ENCODE measurements at regions not wholly inside any gene's neighbourhood (a gene's known extent, or its start where the extent isn't known, plus 50 kb on each side); places are given as distances from the start of the nearest gene placed in this dataset.

- Histone ChIP-seq H3K9me2 (ENCODE audit: insufficient read depth) (no peaks in the 10 kb centered on the region), H3K4me1 (ENCODE audit: insufficient read depth) (no peaks in the 10 kb centered on the region), H2AFZ (no peak overlapping the region), H3K4me2 (ENCODE audit: unreplicated experiment) (no peak overlapping the region), H3F3A (ENCODE audit: insufficient read depth) (no peaks in the 10 kb centered on the region), H3K9me3 (ENCODE audit: low read depth) (no peaks in the 10 kb centered on the region), H3K4me3 (no peak overlapping the region), H3K79me2 (ENCODE audit: insufficient read depth) (no peaks in the 10 kb centered on the region), H3K36me3 (ENCODE audit: low read depth) (no peaks in the 10 kb centered on the region), H3K9ac (no peak overlapping the region), H4K20me1 (ENCODE audit: insufficient read depth) (no peaks in the 10 kb centered on the region), H3K27ac (no peak overlapping the region), H3K27me3 (replicated peaks; ENCODE audit: insufficient read depth) (no peaks in the 10 kb centered on the region)
- no peak for DNase-seq
- 24 to 28% methylated on average over 7 of the region's 7 CpGs for WGBS, 2 experiments (ENCODE audit: low coverage in 1 of 2, low lambda C conversion rate in 2 of 2, missing lambda C conversion rate in 2 of 2)
- TF ChIP-seq EZH2phosphoT487 (IDR thresholded peaks at IDR 0.05; ENCODE audit: insufficient read depth, low read depth) = no peak
- no peak for TF ChIP-seq EZH2 (IDR thresholded peaks at IDR 0.05; ENCODE audit: insufficient read depth, poor library complexity, severe bottlenecking)
- in situ Hi-C loops (cut with MboI) = no loop called here
These were observed 271.7 kb upstream of the NSMCE3 start for GRCh38 chr15:29541309-29541708.

- WGBS, 2 experiments (ENCODE audit: low coverage in 1 of 2, low lambda C conversion rate in 2 of 2, missing lambda C conversion rate in 2 of 2) = 43 to 46% methylated on average over 5 of the region's 5 CpGs
- Histone ChIP-seq H3K4me1 (ENCODE audit: insufficient read depth) (no peaks in the 10 kb centered on the region), H3K9me3 (ENCODE audit: low read depth) (no peaks in the 10 kb centered on the region)
These were observed 270.9 kb upstream of the NSMCE3 start for GRCh38 chr15:29540479-29540878.

GRCh38 chr15:29539736-29540135 lies 270.1 kb upstream of the NSMCE3 start:
- no peaks in the 10 kb centered on the region for H3F3A ChIP-seq (ENCODE audit: insufficient read depth)
- H3K9me3 ChIP-seq (ENCODE audit: low read depth) = no peaks in the 10 kb centered on the region
- no peaks in the 10 kb centered on the region for H3K27me3 ChIP-seq (replicated peaks; ENCODE audit: insufficient read depth)
- DNase-seq = no peak
- H2AFZ ChIP-seq = no peak overlapping the region
- no peaks in the 10 kb centered on the region for H3K36me3 ChIP-seq (ENCODE audit: low read depth)
- H3K9ac ChIP-seq = no peak overlapping the region
- no peaks in the 10 kb centered on the region for H3K79me2 ChIP-seq (ENCODE audit: insufficient read depth)
- in situ Hi-C loops (cut with MboI) = no loop called here
- H3K9me2 ChIP-seq (ENCODE audit: insufficient read depth) = no peaks in the 10 kb centered on the region
- no peaks in the 10 kb centered on the region for H3K4me1 ChIP-seq (ENCODE audit: insufficient read depth)
- no peak overlapping the region for H3K4me2 ChIP-seq (ENCODE audit: unreplicated experiment)
- no peak overlapping the region for H3K4me3 ChIP-seq
- no peaks in the 10 kb centered on the region for H4K20me1 ChIP-seq (ENCODE audit: insufficient read depth)
- H3K27ac ChIP-seq = no peak overlapping the region
- WGBS, 2 experiments (ENCODE audit: low coverage in 1 of 2, low lambda C conversion rate in 2 of 2, missing lambda C conversion rate in 2 of 2) = 16 to 18% methylated on average over 6 of the region's 6 CpGs
- TF ChIP-seq EZH2phosphoT487 (IDR thresholded peaks at IDR 0.05; ENCODE audit: insufficient read depth, low read depth) (no peak), EZH2 (IDR thresholded peaks at IDR 0.05; ENCODE audit: insufficient read depth, poor library complexity, severe bottlenecking) (no peak)

More at GRCh38 chr15:29540479-29540878, 270.9 kb upstream of the NSMCE3 start:
- DNase-seq = no peak
- Histone ChIP-seq H3K4me3 (no peak overlapping the region), H3K9ac (no peak overlapping the region), H3K27ac (no peak overlapping the region), H3K4me2 (ENCODE audit: unreplicated experiment) (no peak overlapping the region), H3K36me3 (ENCODE audit: low read depth) (no peaks in the 10 kb centered on the region), H3K9me2 (ENCODE audit: insufficient read depth) (no peaks in the 10 kb centered on the region), H3K79me2 (ENCODE audit: insufficient read depth) (no peaks in the 10 kb centered on the region), H2AFZ (no peak overlapping the region), H4K20me1 (ENCODE audit: insufficient read depth) (no peaks in the 10 kb centered on the region), H3K27me3 (replicated peaks; ENCODE audit: insufficient read depth) (no peaks in the 10 kb centered on the region), H3F3A (ENCODE audit: insufficient read depth) (no peaks in the 10 kb centered on the region)
- in situ Hi-C loops (cut with MboI) = no loop called here
- TF ChIP-seq EZH2phosphoT487 (IDR thresholded peaks at IDR 0.05; ENCODE audit: insufficient read depth, low read depth) (no peak), EZH2 (IDR thresholded peaks at IDR 0.05; ENCODE audit: insufficient read depth, poor library complexity, severe bottlenecking) (no peak)

GRCh38 chr15:29538044-29538443 lies 268.4 kb upstream of the NSMCE3 start:
- Histone ChIP-seq H3K27me3 (replicated peaks; ENCODE audit: insufficient read depth) (no peaks in the 10 kb centered on the region), H3F3A (ENCODE audit: insufficient read depth) (no peaks in the 10 kb centered on the region), H3K4me1 (ENCODE audit: insufficient read depth) (no peaks in the 10 kb centered on the region), H3K9me3 (ENCODE audit: low read depth) (no peaks in the 10 kb centered on the region), H3K27ac (no peak overlapping the region), H3K4me3 (no peak overlapping the region), H3K4me2 (ENCODE audit: unreplicated experiment) (no peak overlapping the region), H3K9me2 (ENCODE audit: insufficient read depth) (no peaks in the 10 kb centered on the region), H3K36me3 (ENCODE audit: low read depth) (no peaks in the 10 kb centered on the region), H3K79me2 (ENCODE audit: insufficient read depth) (no peaks in the 10 kb centered on the region), H2AFZ (no peak overlapping the region), H4K20me1 (ENCODE audit: insufficient read depth) (no peaks in the 10 kb centered on the region), H3K9ac (no peak overlapping the region)
- DNase-seq = no peak
- TF ChIP-seq EZH2phosphoT487 (IDR thresholded peaks at IDR 0.05; ENCODE audit: insufficient read depth, low read depth) = no peak
- 18 to 20% methylated on average over 5 of the region's 5 CpGs for WGBS, 2 experiments (ENCODE audit: low coverage in 1 of 2, low lambda C conversion rate in 2 of 2, missing lambda C conversion rate in 2 of 2)
- in situ Hi-C loops (cut with MboI) = no loop called here

GRCh38 chr15:29535952-29536351 lies 266.3 kb upstream of the NSMCE3 start:
- DNase-seq = no peak
- Histone ChIP-seq H2AFZ (no peak overlapping the region), H3K9me2 (ENCODE audit: insufficient read depth) (no peaks in the 10 kb centered on the region), H3K36me3 (ENCODE audit: low read depth) (no peaks in the 10 kb centered on the region), H3K27ac (no peak overlapping the region), H3K4me2 (ENCODE audit: unreplicated experiment) (no peak overlapping the region), H3K4me3 (no peak overlapping the region), H3K27me3 (replicated peaks; ENCODE audit: insufficient read depth) (no peaks in the 10 kb centered on the region), H3K4me1 (ENCODE audit: insufficient read depth) (no peaks in the 10 kb centered on the region), H4K20me1 (ENCODE audit: insufficient read depth) (no peaks in the 10 kb centered on the region), H3K9ac (no peak overlapping the region), H3K79me2 (ENCODE audit: insufficient read depth) (no peaks in the 10 kb centered on the region), H3F3A (ENCODE audit: insufficient read depth) (no peaks in the 10 kb centered on the region), H3K9me3 (ENCODE audit: low read depth) (no peaks in the 10 kb centered on the region)
- TF ChIP-seq EZH2phosphoT487 (IDR thresholded peaks at IDR 0.05; ENCODE audit: insufficient read depth, low read depth) (no peak), EZH2 (IDR thresholded peaks at IDR 0.05; ENCODE audit: insufficient read depth, poor library complexity, severe bottlenecking) (no peak)
- 21 to 32% methylated on average over 3 of the region's 3 CpGs for WGBS, 2 experiments (ENCODE audit: low coverage in 1 of 2, low lambda C conversion rate in 2 of 2, missing lambda C conversion rate in 2 of 2)
- in situ Hi-C loops (cut with MboI) = no loop called here
